HCT116 (cell line): ENCODE measurements at regions not wholly inside any gene's neighbourhood (a gene's known extent, or its start where the extent isn't known, plus 50 kb on each side); places are given as distances from the start of the nearest gene placed in this dataset.

ENCODE experiments used
- ATAC-seq: fragments of 200-7000 bp; cut with Tn5 transposase; 2 replicates; pipeline ENCODE4 v1.9.1; 2020; ENCODE audit warnings: mild to moderate bottlenecking, moderate library complexity
- BruUV-seq: library from RNA; stranded (reverse); fragments of 400-500 nt; replicated peaks from 2 replicates; lab custom pipeline; 2021; lab: Mats Ljungman, UMichigan
- CTCF ChIA-PET: fragments of 300-600 bp; sonication (Branson Sonifier 250); formaldehyde crosslinking; loops from one replicate; lab custom pipeline; 2021; ENCODE audit warnings: antibody characterized with exemption; lab: Charles Lee
- POLR2A ChIA-PET: fragments of 300-600, 350-600 bp; sonication (Branson Sonifier 250); formaldehyde crosslinking; loops from one replicate; lab custom pipeline; 2021; ENCODE audit warnings: antibody characterized with exemption; lab: Charles Lee
- RAD21 ChIA-PET, 2 experiments: fragments of 300-600 bp; sonication (Branson Sonifier 250); formaldehyde crosslinking; loops; one replicate each; lab custom pipeline; 2023; ENCODE audit warnings: low total read pairs in 2 of 2; ENCODE audit not compliant: uncharacterized antibody in 2 of 2, unreplicated experiment in 2 of 2, low non-redundant PET in 1 of 2; lab: Charles Lee
- DNase-seq: peaks from one replicate; pipeline ENCODE4 v3.0.0-alpha.2; 2010; ENCODE audit warnings: low read depth, low spot score
- H2AFZ ChIP-seq: fragments of 200-600 bp; shearing (Covaris generic), sonication (generic); 2 replicates; pipeline ENCODE4 v1.6.1; 2017; ENCODE audit warnings: low read depth, mixed run types, mixed read lengths, antibody characterized with exemption, low read length; ENCODE audit not compliant: poor library complexity, severe bottlenecking
- H3K27ac ChIP-seq: 2 replicates; pipeline ENCODE4 v1.5.1; 2012; ENCODE audit warnings: low read depth, low read length
- H3K27me3 ChIP-seq: fragments of 200-600 bp; sonication (generic); 2 replicates; pipeline ENCODE4 v1.6.1; 2016; ENCODE audit warnings: mixed run types, low read length, mixed read lengths; ENCODE audit not compliant: insufficient read depth
- H3K36me3 ChIP-seq, 2 experiments: fragments of 200-500 bp in 1 of 2; fragments of 200-600 bp in 1 of 2; sonication (Bioruptor generic) in 1 of 2; sonication (generic) in 1 of 2; 2 replicates each; pipeline versions ENCODE4 v1.5.1 to v1.6.1; 2014 to 2016; ENCODE audit warnings: low read length in 2 of 2, inconsistent platforms in 1 of 2, mixed read lengths in 1 of 2, mixed run types in 1 of 2; ENCODE audit not compliant: insufficient read depth in 2 of 2, control insufficient read depth in 1 of 2
- H3K4me1 ChIP-seq, 2 experiments: fragments of 200-600 bp in 1 of 2; sonication (generic) in 1 of 2; 2 replicates each; pipeline versions ENCODE4 v1.5.1 to v1.6.1; 2012 to 2017; ENCODE audit warnings: low read length in 2 of 2, inconsistent platforms in 1 of 2, mild to moderate bottlenecking in 1 of 2, mixed read lengths in 1 of 2, mixed run types in 1 of 2, moderate library complexity in 1 of 2; ENCODE audit not compliant: insufficient read depth in 2 of 2, control insufficient read depth in 1 of 2
- H3K4me2 ChIP-seq: fragments of 200-600 bp; sonication (generic); 2 replicates; pipeline ENCODE4 v1.6.1; 2017; ENCODE audit warnings: mixed run types, low read length, mixed read lengths
- H3K4me3 ChIP-seq, 2 experiments: fragments of 200-600 bp in 1 of 2; sonication (generic) in 1 of 2; replicated peaks in 1 of 2; 2 replicates each; pipeline ENCODE4 v1.5.1; 2011 to 2016; ENCODE audit warnings: low read length in 2 of 2, control low read depth in 1 of 2, low read depth in 1 of 2, mild to moderate bottlenecking in 1 of 2, mixed read lengths in 1 of 2, mixed run types in 1 of 2
- H3K79me2 ChIP-seq: fragments of 200-600 bp; sonication (generic); 2 replicates; pipeline ENCODE4 v1.6.1; 2017; ENCODE audit warnings: mild to moderate bottlenecking, mixed run types, low read length, moderate library complexity, mixed read lengths; ENCODE audit not compliant: insufficient read depth
- H3K9ac ChIP-seq: fragments of 200-600 bp; sonication (generic); 2 replicates; pipeline ENCODE4 v1.6.1; 2016; ENCODE audit warnings: low read length, mixed read lengths
- H3K9me2 ChIP-seq: fragments of 200-600 bp; sonication (generic), shearing (Covaris generic); 2 replicates; pipeline ENCODE4 v1.6.1; 2017; ENCODE audit warnings: mixed run types, mild to moderate bottlenecking, moderate library complexity; ENCODE audit not compliant: insufficient read depth
- H3K9me3 ChIP-seq, 2 experiments: fragments of 200-500 bp in 1 of 2; fragments of 200-600 bp in 1 of 2; sonication (Bioruptor generic) in 1 of 2; sonication (generic) in 1 of 2; 2 replicates each; pipeline ENCODE4 v1.6.1; 2014 to 2017; ENCODE audit warnings: low read length in 2 of 2, mixed read lengths in 2 of 2, inconsistent platforms in 1 of 2, low read depth in 1 of 2, mild to moderate bottlenecking in 1 of 2, mixed run types in 1 of 2, moderate library complexity in 1 of 2; ENCODE audit not compliant: control insufficient read depth in 1 of 2, insufficient read depth in 1 of 2
- H4K20me1 ChIP-seq: fragments of 200-600 bp; sonication (generic), shearing (Covaris generic); 2 replicates; pipeline ENCODE4 v1.6.1; 2017; ENCODE audit warnings: mixed run types, mild to moderate bottlenecking, moderate library complexity; ENCODE audit not compliant: insufficient read depth
- ATF3 ChIP-seq: IDR thresholded peaks from 2 replicates; pipeline ENCODE4 v1.6.1; 2012
- CEBPB ChIP-seq: IDR thresholded peaks from 2 replicates; pipeline ENCODE4 v1.6.1; 2012; ENCODE audit warnings: low read depth
- CTCF ChIP-seq, 3 experiments: fragments of 200-600 bp in 1 of 3; sonication (generic) in 1 of 3; IDR thresholded peaks in 2 of 3; conservative IDR thresholded peaks in 1 of 3; 2 replicates each; pipeline ENCODE4 v1.5.1; 2012 to 2017; ENCODE audit warnings: low read depth in 2 of 3, low read length in 2 of 3, antibody characterized with exemption in 1 of 3, borderline replicate concordance in 1 of 3, control low read depth in 1 of 3, mild to moderate bottlenecking in 1 of 3, mixed read lengths in 1 of 3, mixed run types in 1 of 3, moderate library complexity in 1 of 3; ENCODE audit not compliant: insufficient read depth in 1 of 3
- EZH2 ChIP-seq: fragments of 200-600 bp; sonication (generic); IDR thresholded peaks from 2 replicates; pipeline ENCODE4 v1.6.1; 2017; ENCODE audit warnings: antibody characterized with exemption, mixed run types
- JUND ChIP-seq: IDR thresholded peaks from 2 replicates; pipeline ENCODE4 v1.6.1; 2012
- ZBTB33 ChIP-seq: IDR thresholded peaks from 2 replicates; pipeline ENCODE4 v1.6.1; 2011; ENCODE audit warnings: mild to moderate bottlenecking, low read length, moderate library complexity; ENCODE audit not compliant: insufficient replicate concordance; ENCODE audit errors: extremely low read depth
- ZFX ChIP-seq: fragments of 450-650 bp; IDR thresholded peaks from 2 replicates; pipeline ENCODE4 v1.6.1; 2017
- intact Hi-C: fragments of 100-400 bp; cut with micrococcal nuclease; formaldehyde crosslinking; loops from 2 replicates; pipeline ENCODE4 v1.10.0; 2022

- BruUV-seq, result no TSS peak
- no peaks in the 10 kb centered on the region for H3K4me1 ChIP-seq
- no peak overlapping the region for H3K27ac ChIP-seq
- ATAC-seq (no peak), DNase-seq (no peak)
- no peaks in the 10 kb centered on the region for H3K36me3 ChIP-seq
- H3K79me2 ChIP-seq, result no peaks in the 10 kb centered on the region
- no peak overlapping the region for H3K4me3 ChIP-seq
- CTCF ChIA-PET, result no interaction called here
- no peak overlapping the region for H3K9ac ChIP-seq
- no peaks in the 10 kb centered on the region for H3K27me3 ChIP-seq
- TF ChIP-seq JUND (no peak), CEBPB (no peak), ATF3 (no peak), ZFX (no peak), ZBTB33 (no peak), CTCF (IDR thresholded peaks at IDR 0.05 in 2 of 3, conservative IDR thresholded peaks at IDR 0.05 in 1 of 3; ENCODE audit: borderline replicate concordance in 1 of 3, insufficient read depth in 1 of 3, low read depth in 2 of 3, low read length in 2 of 3) (no peak), EZH2 (no peak)
- H3K9me3 ChIP-seq, result peaks cover 5 to 11% of the 10 kb centered on the region in 2 experiments; a peak in 2 of 4 replicates
- POLR2A ChIA-PET, result no interaction called here
- RAD21 ChIA-PET, result no interaction called here
- H2AFZ ChIP-seq, result no peak overlapping the region
- no peaks in the 10 kb centered on the region for H3K9me2 ChIP-seq
- H3K4me2 ChIP-seq, result no peak overlapping the region
- intact Hi-C loops, result no loop called here
- no peaks in the 10 kb centered on the region for H4K20me1 ChIP-seq
These were observed 432.4 kb downstream of the GBA3 start for GRCh38 chr4:23125118-23125517.
